Liver (tissue), 3 donors: ENCODE measurements at regions not wholly inside any gene's neighbourhood (a gene's known extent, or its start where the extent isn't known, plus 50 kb on each side); places are given as distances from the start of the nearest gene placed in this dataset.

ENCODE experiments used
- CTCF ChIP-seq: fragments of 150-350 bp; IDR thresholded peaks from 2 replicates; pipeline ENCODE4 v1.5.1; 2017; ENCODE audit warnings: improper control_type of control experiment, low read depth, low read length; ENCODE audit not compliant: missing input control
- NR2F2 ChIP-seq: IDR thresholded peaks from 2 replicates; pipeline ENCODE4 v1.6.1; 2016; ENCODE audit warnings: antibody characterized with exemption
- donor health status: healthy.
- donor health status: healthy.

GRCh38 chr17:14875557-14876412, 389.3 kb downstream of the PMP22 start:
- TF ChIP-seq CTCF (no peak), NR2F2 (no peak)
